NCI-H187 treated with DMSO at 0.1 percent for 48 hours (cell line): ENCODE measurements at regions not wholly inside any gene's neighbourhood (a gene's known extent, or its start where the extent isn't known, plus 50 kb on each side); places are given as distances from the start of the nearest gene placed in this dataset.
A peak's percentile ranks its signal among the peaks of the same experiment; 100 is the strongest.

Experiments
- DNase-seq: peaks from one replicate; lab custom pipeline; 2025; lab: John Stamatoyannopoulos, UW

- DNase-seq, result no peak
Observed at GRCh38 chr3:44020143-44020542, 221.5 kb upstream of the TOPAZ1 start.

- DNase-seq, result no peak
Observed at GRCh38 chr3:44021651-44022594, 219.8 kb upstream of the TOPAZ1 start.

GRCh38 chr3:44023961-44024593, 217.6 kb upstream of the TOPAZ1 start:
- no peak for DNase-seq

- DNase-seq, result no peak
Observed at GRCh38 chr3:44026220-44026865, 215.3 kb upstream of the TOPAZ1 start.

DNA sequence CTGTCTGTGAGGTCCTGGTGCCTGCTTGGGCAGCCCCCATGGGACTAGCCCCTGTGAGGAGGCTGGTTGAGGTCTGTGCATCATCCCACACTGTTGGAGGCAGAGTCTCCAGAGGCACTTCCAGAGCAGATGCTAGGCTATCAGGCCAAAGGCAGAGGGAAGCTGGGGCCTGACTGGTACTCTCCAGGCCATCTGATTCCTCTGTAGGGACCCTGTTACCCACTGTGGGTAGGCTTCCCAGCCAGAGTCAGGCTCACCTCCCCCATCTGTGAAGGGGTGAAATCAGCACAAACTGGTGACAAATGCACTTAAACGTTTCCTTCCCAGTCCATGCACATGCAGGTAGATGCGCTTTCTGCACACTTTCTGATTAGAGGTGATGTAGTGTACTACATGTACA, 212.6 kb upstream of the TOPAZ1 start:
- no peak for DNase-seq

GRCh38 chr3:44030285-44030684, 211.4 kb upstream of the TOPAZ1 start:
- no peak for DNase-seq

- peak; percentile 69 for DNase-seq
Observed at GRCh38 chr3:44030687-44031305, 210.9 kb upstream of the TOPAZ1 start.

DNA sequence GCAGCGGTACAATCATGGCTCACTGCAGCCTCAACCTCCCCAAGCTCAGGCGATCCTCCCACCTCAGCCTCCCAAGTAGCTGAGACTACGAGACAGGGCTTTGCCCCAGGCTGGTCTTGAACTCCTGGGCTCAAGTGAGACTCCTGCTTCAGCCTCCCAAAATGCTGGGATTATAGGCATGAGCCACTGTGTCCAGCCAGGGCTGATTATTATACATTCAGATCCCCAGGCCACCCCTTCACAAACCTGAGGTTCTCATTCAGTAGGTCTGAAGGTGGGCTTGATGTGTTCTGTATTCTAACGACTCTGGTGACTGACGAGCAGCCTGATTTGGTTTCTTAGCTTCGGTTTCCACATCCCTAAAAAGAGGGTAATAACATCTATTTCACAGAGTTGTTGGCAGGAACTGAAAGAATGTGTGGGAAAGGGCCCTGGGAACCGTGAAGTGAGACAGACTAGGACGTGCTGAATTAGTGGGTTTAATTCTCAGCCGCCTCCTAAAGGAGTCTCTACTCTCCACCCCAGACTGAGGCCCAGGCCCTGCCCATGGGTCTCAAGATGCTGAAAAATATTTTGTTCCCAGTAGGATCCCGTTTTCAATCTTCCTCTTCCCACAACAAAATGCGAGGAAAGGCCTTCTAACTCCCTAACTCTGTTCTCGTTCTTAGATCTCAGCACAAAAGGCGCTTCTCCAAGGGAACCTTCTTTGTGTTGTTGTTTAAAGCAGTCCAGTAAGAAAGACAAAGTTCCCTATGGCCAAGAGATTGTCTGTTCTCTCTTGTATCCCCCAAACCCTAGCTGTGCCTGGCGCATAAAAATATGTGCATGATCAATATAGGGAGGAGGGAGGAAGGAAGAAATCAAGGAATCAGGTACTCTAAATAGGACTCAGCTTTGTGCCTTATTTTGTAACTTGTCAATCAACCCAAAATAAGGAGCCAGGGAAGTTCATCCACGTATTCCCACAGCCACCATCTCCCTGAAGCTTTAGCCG, 210.0 kb upstream of the TOPAZ1 start:
- no peak for DNase-seq

DNA sequence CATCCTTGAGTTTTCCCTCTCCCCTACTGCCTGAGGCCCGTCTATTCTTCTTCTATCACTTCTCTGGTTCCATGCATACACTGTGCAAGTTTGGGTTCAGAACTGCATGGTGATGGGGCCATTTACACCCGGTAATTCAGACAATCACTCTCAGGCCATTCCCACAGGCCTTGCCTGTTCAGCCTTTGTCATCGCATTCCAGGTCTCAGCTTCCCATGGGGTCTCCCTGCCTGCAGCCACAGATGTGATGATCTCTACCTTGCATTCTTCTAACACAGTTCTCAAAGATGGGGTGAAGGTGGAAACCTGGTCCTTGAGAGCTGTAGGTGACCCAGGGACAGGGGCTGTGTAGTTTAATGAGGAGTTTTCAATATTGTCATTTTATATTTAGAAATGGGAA, 209.2 kb upstream of the TOPAZ1 start:
- no peak for DNase-seq

DNA sequence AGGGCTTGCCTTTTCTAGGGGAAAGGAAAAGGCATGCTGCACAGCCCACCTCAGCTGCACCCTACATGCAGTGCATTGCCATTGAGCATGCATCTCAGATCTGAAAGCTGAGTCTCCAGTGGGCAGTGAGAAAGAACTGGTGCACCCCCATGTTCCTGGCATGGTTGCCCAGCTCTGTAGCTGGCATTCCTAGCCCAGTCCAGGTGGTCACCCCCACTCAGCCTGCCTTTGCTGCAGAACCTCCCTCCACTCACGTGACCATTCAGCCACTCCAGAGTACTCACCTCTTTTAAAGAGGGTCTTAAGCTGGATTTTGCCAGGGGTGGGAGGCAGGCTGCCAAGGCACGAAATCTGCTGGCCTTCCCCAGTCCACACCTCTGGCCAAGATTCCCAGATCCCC, 208.6 kb upstream of the TOPAZ1 start:
- DNase-seq, result no peak

DNA sequence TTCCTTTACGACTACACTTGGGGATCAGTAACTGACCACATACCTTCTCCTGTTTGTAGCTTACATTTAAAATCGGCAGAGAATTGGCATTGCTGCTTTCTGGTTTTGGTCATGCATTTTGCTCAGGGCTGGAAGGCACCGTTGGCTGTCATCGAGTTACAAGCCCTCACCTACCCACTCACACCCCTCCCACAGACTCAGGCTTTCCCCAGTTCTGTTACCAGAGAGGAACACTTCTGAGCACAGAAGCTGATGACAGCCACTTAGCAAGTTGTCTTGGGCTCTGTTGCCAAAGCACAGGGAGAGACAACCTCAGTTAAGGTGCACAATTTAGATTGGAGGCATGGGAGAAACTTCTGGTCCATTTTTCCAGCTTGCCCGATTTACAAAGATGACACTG, 204.8 kb upstream of the TOPAZ1 start:
- DNase-seq, result no peak

DNA sequence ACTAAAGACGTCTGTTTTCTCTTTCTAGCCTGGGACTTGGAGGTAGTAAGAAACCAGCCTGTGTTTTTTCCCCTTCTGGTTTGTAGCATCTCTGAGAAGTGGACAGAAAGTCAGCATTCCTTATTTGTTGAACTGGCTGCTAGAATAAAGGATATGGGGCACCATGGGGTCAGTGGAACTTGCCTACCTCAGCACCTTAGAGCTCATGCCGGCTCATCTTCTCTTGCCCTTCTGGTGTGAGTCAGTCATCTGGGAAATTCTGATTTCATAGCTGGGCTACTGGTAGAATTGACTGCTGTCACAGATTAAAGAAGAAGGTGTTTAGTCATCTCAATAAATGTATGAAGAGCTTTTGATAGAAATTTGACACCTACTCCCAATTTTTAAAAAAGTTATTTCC, 202.7 kb upstream of the TOPAZ1 start:
- DNase-seq, result no peak

GRCh38 chr3:44041726-44042125, 200.0 kb upstream of the TOPAZ1 start:
- no peak for DNase-seq

- no peak for DNase-seq
Observed at GRCh38 chr3:44042772-44043171, 198.9 kb upstream of the TOPAZ1 start.

GRCh38 chr3:44045476-44046275, 196.0 kb upstream of the TOPAZ1 start:
- no peak for DNase-seq

- no peak for DNase-seq
Observed at GRCh38 chr3:44047796-44048195, 193.9 kb upstream of the TOPAZ1 start.

- no peak for DNase-seq
Observed at GRCh38 chr3:44048196-44048924, 193.3 kb upstream of the TOPAZ1 start.

DNA sequence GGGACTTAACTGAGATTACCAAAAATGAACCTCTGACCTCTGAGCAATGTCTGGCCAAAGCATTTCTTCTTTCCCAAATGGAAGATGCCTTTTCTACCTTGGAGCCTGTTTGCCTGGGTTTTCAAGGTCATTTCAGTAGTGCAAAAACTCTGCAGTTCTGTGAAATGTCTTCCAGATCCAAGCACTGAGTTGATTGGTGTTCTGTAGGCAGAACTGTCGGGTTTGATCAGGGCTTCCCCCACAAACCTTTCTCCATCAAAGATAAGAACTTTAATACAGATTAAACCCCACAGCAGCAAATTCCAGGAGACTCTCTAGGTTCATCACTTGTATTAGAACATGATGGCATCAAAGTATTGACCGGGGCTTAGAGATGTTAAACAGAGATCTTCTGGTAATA, 192.7 kb upstream of the TOPAZ1 start:
- DNase-seq, result no peak

DNA sequence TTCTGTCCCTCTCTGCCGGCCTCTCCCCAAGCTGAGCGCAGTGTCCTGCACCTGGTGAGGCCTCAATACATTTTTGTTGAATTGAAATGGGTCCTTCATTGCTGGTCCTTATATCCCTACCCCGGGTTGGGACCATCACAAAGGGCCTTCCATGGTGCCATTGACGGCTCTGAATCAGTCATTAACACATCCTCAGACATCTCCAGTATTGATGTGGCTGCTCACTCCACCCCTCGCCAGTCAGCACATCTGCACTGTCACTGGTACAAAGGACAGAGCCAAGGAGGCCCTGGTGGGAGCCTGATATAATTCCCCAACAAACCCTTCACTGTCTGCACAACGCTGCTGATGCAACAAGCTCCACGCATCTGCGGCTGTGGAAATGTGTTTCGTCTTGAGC, 191.6 kb upstream of the TOPAZ1 start:
- DNase-seq, result no peak

- DNase-seq, result no peak
Observed at GRCh38 chr3:44050867-44051266, 190.8 kb upstream of the TOPAZ1 start.
